Stimulated activated CD8-positive, alpha-beta memory T cell treated with anti-CD3 and anti-CD28 coated beads, Interleukin-4, amount 100 ng/mL, for 48 hours (primary cell): ENCODE measurements at regions not wholly inside any gene's neighbourhood (a gene's known extent, or its start where the extent isn't known, plus 50 kb on each side); places are given as distances from the start of the nearest gene placed in this dataset.
"Not testable (repeated sequence)": the region's sequence is repeated elsewhere in the genome, so short reads cannot be mapped to it uniquely, and the experiment has no call there.

ENCODE experiments used
- DNase-seq: peaks from one replicate; pipeline ENCODE4 v3.0.0-alpha.2; 2020

DNA sequence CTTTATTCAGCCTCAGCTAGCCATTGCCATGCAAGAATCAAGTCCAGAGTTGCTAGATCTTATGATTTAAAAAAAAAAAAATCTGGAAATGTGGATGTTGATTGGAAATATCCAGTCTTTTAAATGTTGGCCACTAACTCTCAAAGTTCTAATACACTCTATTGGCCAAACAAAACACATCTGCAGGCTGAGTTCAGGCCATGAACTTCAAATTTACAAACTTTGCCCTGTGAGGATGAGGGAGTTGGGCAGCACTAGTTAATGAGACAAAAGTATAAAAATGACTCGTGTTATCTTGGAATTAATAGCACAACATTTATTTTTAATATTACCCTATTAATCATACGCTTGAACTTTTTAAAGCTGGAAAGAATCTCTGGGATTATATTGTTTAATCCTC is 432.3 kb downstream of the PLPP3 start:
- DNase-seq, result no peak

DNA sequence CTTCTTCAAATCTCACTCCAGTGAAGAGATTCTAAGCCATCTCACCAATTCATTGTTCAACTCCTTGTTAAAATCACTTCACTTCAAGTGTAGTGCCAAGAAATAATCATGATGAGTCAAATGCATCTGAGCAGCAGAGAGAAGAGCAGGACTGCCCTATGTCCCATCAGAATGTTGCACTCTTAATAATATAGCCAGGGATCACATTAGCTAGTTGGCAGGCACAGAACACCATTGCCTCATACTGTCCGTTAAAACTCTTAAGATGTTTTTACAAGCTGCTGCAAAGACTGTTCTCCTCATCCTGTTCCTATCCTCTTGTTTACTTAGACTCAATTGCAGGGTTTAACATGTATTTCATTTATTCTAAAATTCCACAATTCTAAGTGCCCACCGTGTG is 432.9 kb downstream of the PLPP3 start:
- DNase-seq, result no peak

DNA sequence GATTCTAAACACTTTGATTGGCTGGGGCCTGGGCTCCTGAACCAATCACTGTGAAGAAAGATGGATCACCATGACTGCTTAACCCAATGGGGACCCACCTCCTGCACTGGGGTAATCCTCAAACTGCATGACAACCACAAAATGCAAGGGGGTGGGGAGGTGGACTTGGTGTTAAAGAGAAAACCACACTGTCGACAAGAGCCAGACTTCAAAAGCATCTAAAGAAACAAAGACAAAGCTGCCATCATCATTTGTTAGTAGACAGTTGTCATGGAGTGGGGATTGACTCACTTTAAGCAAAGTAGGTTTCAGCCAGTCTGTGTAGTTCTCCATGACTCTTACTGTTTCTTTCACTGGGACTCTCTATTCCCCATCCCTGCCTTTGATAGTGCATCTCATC is 433.8 kb downstream of the PLPP3 start:
- DNase-seq, result no peak

DNA sequence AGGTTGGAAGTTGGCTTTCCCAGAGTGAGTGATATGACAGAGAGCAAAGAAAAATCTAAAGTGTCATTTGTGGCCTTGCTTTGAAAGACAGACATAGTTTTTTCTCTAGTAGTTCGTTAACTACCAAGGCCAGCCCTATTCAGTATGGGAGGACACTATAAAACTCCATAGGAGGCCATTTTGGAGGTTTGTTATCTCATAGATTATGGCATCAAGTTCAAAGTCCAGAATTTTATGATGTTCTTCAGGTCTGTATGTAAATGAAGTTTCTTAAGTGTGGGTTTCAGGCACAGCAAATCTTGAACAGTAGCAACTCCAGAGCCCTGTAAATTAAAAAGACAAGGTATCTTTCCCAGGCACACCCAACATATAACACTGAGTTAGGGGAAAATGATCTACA is 437.1 kb downstream of the PLPP3 start:
- no peak for DNase-seq

DNA sequence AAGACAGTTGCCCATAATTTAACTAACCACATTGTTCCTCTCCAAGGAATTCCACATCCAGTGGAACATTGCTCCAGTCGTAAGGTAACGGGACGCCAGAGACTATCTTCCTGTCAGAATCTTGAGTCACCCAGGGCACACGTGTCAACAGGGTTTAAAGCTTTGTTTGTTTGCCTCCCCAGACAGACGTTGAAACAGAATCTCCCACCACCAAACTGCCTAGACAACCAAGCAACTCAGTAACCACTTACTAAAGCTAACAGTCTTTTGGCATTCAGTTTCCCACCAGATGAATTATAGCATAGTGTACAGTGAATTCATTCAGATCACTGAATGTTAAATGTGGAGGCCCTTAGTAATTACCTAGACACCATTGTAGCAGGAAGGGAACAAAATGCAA is 439.5 kb downstream of the PLPP3 start:
- no peak for DNase-seq

DNA sequence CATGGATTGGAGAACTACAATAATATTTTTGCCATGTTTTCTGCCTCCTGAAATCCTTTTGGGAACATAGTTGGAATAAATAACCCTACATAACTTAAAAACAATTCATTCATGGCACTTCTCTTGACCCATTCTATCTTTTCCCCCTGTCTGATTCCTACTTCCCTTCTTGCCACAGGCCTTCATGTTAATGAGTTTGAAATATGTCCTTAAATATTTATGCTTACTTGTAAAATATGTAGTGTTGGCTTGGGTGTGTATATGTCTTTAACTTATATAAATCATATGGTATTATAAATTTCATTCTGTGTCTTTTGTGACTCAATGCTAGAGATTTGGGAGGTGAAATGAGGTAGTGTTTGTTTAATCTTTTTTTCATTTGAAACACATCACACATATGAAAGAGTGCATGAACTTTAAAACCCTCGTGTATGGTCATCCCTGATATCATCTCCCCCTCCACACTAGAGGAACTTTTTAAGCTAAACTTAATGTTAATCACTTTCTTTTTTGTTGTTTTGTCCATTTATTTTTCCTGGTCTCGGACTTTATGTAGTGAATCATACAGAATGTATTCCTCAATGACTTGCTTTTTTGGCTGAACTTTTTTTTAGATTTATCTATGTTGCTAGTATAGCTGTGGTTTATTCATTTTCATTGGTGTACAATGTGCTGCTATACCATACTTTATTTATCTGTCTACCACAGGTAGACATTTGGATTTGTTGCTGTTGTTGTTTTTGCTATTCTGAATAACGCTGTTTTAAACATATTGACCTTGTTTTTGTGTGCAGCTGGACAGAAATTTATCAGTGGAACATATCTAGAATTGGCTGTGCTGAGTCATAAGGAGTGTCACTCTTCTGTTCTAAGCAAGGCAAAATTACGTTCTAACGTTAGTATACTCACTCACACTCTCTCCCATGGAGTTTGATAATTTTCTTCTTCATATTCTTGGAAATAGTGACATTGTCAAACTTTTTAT is 441.6 kb downstream of the PLPP3 start:
- DNase-seq, result no peak

DNA sequence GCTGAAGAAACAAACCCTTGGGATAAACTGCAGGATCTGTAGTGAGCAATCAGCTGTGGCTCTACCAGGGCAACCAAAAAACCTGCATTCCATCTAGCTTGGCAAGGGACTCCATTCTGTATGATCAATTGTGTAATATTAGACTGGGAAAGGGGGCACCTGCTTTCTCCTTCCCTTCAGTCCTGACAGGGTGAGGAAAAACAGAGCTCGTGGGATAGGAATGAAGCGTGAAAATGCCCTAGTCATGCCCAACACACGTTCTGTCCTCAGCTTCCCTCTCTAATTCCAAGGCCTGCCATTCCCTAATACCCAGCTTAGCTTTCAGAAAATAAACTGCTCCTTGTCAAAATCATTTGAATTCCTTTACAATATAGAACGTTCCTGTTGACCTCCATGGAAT is 442.3 kb downstream of the PLPP3 start:
- DNase-seq, result no peak

DNA sequence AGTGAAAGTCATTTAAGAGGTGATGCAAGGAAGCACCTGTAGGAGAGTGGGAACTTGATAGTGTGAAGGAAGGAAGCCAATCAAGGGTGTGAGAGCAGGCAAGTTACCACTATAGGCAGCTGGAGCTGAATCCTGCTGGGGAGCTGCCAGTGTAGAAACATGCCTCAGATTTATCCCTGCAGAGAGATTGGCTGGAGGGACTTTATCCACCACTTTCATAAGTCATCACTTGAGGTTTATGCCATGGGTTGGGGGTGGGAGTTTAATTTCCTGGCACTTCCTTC is 443.6 kb downstream of the PLPP3 start:
- DNase-seq, result no peak

DNA sequence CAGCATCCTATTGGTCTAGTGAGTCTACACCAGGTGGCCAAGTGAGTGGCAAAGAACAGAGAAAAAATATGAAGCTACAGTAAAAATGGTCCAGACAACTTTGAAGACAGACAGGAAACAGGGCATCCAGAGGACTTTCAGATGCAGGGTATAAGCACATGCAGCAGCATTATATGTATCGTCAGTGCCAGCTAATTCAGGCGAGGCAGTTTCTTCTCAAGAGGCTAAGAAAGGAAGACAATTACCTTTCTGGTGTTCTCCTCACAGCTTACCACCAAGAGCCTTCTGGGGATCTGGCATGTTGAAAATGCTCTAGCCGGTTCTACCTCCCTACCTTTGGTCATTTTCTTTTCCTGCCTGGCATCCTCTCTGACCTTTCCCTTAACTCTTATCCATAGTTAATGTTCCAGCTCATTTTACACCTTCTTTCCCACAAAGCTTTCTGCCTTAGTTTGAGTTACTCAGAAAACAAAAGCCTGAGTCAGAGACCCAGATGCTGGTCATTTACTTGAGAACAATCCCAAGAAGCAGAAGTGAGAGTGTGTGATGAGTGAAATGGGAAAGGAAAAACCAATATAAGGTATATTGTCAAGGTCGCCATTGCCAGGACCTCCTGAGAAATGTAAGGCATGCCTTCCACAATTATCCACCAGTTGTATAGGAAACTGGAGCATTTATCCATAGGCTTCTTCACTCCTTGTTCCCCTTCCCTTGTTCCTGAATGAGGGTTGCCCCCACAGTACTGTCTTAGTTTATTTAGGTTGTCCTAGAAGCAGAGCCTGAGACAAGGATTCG is 444.1 kb downstream of the PLPP3 start:
- DNase-seq, result no peak

DNA sequence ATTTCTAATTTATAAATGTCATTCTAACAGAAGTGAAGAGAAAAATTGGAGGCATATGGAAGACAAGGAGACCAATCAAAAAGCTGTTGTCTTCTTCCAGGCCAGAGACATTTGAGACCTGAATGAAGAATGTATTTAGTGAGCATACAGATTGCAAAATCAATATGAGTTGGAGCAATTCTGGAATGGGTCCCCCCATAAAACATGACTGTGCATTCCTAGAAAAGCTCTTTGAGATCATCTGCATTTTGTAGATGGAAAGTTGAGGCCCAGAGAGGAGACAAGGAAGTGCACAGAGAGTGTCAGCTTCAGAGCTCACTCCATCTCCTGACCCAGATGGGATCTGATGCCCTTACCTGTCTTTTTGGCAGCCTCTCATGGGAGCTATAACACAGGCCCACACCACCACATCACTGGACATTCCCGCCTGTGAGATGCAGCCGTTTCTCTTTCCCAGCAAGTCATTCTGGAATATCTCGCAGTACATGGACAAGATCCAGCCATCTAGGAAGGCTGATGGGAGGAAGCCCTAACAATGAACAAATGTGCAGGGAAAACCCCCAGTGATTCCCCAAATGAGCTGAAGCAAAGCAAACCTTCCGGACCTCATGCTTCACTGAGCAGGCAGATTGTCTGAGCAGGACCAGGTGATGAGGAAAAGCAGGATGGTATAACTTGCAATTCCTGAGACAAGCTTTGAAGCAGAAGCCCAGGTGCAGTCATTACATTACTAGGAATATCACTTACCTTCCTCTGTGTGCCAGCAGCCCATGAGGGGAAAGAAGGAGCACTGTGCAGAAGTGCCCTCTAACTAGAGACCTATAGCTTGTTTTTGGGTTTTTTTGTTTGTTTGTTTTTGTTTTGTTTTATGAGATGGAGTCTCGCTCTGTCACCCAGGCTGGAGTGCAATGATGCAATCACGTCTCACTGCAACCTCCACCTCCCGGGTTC is 445.6 kb downstream of the PLPP3 start:
- no peak for DNase-seq

DNA sequence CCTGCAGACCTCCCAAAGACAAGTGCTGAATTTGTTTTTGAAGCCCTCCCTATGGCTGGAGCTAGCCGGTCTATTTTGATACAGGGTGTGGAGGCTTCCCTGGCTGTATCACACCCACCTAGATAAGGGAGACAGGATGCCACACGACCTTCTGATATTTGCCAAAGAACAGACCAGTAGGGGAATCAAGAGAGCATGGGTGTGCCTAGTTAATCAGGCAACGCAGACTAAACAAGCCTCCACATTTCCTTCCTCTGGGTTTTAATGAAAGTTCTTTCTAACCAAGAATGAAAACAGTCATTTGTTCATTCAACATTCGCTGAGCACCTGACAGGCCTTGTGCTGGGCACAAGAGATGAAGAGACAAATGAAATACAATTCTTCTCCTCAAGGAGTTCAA is 446.8 kb downstream of the PLPP3 start:
- no peak for DNase-seq

DNA sequence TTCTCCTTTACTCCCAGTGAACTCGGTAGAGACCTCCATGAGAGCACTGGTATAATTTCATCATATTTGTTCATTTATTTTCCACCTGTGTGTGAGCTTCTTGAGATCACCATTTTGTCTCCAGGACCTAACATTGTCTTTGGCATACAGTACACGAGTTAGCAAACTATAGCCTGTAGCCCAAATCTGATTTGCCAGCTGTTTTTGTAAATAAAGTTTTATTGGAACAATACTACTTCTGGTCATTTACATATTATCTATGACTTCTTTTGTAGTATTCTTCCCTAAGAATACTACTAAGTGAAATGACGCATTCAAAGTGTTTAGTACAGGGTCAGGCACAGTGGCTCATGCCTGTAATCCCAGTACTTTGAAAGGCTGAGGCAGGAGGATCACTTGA is 449.5 kb downstream of the PLPP3 start:
- DNase-seq, result no peak

DNA sequence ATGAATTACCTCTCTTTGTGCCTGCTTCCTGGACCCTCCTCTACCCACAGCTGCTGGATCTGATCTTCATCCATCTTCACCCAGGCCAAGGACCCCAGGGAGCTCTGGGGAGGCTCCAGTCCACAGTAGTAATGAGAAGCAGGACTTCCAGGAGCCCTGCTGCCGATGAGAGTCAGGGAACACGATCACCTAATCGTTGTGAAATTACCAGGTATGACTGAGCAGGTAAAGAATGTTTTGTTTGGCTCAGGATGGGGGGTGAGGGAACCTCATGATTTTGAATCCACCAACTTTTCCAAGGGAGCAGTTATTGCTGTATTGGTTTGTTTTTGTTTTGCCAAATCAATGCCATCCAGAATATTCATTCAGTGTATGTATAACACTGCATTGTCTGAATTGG is 454.0 kb downstream of the PLPP3 start:
- DNase-seq, result no peak

DNA sequence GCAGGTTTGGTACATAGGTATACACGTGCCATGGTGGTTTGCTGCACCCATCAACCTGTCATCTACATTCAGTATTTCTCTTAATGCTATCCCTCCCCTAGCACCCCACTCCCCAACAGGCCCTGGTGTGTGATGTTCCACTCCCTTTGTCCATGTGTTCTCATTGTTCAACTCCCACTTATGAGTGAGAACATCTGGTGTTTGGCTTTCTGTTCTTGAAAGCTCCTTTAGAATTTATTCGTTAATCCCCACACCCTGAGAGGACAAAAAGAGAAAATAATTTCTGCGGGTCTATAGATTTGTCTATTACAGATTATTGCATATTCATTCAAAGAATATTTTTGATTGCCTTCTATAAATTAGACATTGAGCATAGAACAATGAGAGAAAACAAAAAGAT is 455.5 kb downstream of the PLPP3 start:
- DNase-seq, result no peak

DNA sequence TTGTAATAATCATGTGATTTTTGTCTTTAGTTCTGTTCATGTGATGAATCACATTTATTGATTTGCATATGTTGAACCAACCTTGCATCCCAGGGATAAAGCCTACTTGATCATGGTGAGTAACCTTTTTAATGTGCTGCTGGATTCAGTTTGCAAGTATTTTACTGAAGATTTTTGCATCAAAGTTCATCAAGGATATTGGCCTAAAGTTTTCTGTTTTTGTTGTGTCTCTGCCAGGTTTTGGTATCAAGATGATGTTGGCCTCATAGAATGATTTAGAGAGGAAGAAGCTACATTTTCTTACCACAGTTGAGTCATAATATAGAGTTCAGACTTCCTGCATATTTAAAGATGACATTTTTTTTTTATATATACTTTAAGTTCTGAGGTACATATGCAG is 455.9 kb downstream of the PLPP3 start:
- DNase-seq, result no peak

DNA sequence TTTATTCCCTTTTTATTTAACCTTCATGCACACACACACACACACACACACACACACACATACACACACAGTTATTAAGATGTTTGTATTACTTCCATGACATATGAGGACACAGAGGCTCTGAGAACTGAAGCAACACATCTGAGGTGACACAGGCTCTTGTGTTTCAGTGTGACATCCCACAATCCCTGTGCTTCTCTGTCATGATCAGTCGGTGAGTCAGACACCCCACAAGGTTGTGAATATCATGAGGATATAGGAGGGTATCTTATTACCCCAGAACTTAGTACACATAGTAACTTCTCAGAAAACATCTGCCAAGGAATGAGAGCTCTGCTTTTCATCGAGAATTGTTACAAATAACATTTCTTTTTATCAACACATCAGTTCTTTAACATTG is 459.3 kb downstream of the PLPP3 start:
- no peak for DNase-seq

DNA sequence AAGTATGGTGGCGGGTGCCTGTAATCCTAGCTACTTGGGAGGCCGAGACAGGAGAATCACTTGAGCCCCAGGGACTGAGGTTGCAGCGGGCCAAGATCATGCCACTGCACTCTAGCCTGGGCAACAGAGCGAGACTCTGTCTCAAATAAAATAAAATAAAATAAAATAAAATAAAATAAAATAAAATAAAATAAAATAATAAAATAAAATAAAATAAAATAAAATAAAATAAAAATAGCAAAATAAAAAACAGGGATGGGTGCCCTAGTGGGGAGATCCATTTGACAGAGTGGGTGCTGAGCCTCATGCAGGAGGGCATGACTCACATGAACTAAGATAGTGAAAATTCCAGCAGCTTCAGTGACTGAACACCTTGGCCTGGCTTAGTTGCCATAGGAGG is 460.7 kb downstream of the PLPP3 start:
- DNase-seq, result not testable (repeated sequence)

DNA sequence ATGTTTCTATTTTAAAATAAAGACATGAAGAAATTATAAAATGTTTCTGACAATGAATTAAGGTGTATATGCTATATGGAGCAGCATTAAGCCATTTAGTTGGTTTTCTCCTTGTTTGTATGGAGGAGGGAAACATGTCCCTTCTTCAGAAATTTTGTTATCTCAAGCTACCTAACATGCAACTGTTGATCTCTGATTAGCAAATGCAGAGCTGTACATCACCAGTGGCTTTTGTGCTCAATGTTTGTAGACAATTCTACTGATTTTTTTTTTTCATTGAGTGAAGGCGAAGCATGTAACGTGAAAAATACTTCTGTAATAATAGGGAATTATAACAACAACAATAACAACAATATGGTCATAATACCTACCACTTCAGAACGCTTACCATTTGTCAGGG is 463.7 kb downstream of the PLPP3 start:
- no peak for DNase-seq

DNA sequence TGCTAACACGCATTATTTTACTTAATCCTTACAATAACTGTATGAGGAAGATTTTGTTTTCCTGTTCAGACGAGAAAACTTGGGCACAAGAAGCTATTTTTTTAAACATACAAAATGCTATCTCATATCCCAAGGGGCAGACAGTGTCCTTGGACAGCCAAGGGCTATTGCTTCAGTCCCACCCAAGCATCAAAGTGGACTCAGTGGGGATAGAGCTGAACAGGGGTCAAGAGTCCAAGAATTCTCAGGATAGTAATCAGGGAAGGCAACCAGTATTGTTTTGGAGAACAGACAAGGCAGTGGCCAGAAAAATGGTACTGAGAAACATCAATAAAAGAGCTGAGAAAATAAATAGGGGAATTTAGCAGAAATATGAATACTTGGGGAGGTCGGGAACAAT is 465.7 kb downstream of the PLPP3 start:
- DNase-seq, result no peak

DNA sequence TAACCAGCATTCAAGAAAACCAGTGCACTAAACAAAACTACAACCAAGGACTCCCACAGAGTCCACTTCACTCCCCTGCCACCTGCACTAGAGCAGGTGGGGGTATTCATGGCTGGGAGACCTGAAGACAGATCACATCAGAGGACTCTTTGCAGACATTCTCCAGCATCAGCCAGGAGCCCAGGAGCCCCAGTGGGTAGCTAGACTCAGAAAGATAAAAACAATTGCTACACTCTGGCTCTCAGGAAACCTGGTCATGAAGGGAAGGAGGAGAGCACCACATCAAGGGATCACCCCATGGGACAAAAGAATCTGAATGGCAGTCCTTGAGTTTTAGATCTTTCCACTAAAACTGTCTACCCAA is 472.1 kb downstream of the PLPP3 start:
- DNase-seq, result no peak

DNA sequence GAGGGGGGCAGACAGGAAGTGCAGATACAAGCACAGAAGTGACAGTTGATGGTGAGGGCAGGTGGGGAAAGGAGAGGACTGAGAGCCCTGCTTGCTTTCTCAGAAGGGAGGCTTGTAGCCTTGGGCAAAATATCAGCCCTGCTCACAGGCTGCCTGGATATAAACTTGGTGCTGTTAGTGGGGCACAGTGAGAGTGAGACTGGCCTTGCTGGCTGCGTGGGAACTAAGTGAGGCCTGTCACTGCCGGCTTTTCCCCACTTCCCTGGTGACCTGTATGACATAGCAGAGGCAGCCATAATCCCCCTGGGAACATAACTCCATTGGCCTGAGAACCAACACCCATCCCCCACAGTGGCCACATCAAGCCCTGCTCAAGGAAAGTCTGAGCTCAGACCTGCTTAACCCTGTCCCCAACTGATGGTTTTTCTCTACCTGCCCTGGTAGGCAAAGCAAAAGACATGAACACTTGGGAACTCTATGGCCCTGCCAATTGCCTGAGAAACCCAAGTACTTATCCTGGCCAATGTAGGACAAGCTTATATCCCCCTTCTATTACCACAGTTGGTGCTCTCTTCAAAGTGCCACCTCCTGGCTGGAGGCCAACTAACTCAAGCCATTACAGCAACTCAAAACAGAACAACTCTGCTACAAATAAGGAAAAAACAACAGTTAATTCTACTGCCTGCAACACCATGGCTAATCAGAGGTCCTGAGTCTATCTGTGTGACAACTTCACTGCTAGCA is 472.7 kb downstream of the PLPP3 start:
- DNase-seq, result no peak

DNA sequence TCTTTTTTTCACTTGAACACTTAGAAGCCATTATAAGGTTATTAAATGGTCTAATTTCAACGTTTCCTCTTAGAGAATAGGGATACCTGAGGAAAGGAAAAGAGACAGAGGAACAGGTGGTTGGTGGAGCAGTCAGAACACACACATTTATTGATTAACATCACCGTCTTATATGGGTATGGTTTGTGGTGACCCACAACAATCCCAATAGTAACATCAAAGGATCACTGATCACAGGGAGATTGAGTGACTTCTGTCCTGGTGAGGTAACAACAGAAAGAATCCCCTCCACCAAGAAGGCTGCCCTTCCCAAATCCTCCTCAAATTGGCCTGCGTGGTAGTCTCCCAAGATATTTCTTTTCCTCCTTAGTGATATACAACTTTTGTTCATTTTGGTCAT is 474.0 kb downstream of the PLPP3 start:
- no peak for DNase-seq
